Right hindlimb (tissue), 1 donor: ENCODE measurements at regions not wholly inside any gene's neighbourhood (a gene's known extent, or its start where the extent isn't known, plus 50 kb on each side); places are given as distances from the start of the nearest gene placed in this dataset.

Source experiments
- DNase-seq: peaks from one replicate; pipeline ENCODE4 v3.0.0-alpha.2; 2018

DNA sequence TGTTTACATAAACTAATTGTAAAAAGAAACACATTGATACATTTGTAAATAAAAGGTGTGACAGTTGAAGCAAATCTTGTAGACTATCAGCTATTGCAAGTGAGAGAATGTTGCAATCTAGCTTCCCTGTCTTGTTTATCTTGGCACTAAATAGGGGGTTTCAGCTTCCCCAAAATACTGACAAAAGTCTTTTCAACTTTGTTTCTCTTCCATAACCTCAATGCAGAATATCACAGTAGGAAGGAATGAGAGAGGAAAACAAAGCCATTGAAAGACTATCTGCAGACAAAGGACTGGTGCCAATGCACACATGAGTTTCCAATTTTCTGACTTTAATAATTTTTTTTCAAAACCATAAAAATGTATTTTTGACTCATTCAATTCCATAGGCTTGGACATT is 886.2 kb upstream of the MGAT4C start:
- no peak for DNase-seq

DNA sequence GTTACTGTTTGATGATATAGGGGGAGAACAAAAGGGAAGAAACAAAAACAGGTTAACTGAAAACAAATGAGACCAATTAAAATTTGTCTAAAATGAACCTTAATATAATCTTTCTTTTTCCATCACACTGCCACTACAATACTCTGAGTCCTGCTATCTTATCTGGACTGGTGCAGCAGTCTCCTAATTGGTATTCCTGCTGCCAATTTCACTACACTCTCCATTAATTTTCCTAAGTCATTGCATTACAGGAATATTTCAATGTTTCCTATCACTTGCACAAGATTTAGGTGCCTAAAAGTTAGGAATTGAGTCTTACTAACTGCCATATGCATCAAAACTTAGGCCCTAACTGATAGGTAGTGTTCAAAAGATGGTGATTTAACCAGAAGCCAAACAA is 884.9 kb upstream of the MGAT4C start:
- DNase-seq = no peak

DNA sequence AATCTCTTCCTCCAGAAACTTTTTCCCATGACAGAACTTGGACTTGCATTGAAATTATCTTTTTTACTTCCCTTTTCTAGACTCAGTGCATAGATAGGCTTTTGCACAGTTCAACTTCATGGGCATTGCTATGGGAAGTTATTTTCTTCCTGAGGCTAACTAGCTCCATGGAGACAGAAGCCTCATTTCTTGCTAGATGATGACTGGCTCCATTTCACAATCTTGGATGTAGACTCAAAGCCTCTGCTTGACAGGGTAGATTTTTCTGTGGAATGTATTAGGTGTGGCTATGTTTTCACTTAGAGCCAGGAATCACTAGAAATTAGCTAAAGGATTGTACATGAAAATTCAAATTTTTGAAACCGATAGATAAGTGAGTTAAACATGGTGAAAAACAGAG is 884.1 kb upstream of the MGAT4C start:
- DNase-seq = no peak

DNA sequence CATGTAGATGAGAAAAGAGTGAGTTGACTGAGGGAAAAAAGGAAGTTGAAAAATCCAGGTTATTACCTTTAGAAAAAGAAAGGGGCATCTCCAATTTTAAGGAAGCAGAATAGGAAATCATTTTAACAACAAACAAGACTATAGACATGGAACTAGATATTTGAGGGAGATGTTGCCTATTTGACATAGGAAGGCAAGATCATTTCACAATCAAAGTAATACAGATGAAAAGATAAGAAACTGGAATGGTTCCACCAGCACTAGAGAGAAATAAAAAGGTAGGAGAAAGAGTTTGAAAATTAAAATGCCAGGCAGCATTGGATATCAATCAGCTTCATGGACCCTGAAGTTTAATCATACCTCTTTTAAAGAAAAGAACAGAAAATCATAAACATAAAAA is 881.0 kb upstream of the MGAT4C start:
- no peak for DNase-seq

DNA sequence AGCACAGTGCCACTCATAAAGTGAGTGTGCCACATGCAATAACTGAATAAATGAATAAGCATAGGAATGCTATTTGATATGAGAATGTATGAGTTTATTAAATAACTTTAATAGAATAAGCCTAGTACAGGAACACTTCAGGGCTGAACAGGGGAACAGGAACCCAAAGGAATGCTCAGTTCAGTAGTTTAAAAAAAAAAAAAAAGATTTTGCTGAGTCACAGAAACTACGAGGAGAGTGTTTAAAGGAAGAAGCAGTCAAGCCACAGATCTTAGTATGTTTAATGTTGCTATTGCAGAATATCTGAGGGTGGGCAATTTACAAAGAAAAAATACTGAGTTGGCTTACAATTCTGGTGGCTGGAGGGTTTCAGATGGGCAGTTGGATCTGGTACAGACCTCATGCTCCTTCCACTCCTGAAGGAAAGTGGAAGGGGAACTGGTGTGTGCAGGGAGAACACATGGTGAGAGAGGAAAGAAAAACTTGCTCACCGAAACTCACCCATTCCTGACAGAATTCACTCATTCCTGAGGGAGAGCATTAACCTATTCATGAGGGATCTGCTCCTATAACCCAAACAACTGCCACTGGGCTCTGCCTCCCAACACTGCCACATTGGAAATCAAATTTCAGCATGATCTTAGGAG is 880.3 kb upstream of the MGAT4C start:
- no peak for DNase-seq

DNA sequence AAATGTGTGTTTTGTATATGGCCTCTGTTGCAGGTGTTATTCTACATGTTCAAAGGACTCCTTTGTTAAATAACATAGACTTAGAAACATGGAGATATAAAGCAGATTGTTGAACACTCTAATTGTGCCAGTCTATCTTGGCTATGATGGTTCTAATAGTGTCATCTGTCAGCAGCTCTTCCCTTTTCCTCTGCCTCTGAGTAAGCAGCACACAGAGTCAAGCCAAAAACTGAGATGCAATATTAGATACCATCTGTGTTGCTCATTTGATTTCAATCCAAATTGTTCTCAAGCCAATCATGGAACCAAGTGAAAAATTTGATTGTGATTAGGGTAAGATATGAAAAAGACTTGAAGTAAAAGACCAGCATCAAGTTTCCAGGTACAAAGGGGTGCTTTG is 871.1 kb upstream of the MGAT4C start:
- DNase-seq = no peak

DNA sequence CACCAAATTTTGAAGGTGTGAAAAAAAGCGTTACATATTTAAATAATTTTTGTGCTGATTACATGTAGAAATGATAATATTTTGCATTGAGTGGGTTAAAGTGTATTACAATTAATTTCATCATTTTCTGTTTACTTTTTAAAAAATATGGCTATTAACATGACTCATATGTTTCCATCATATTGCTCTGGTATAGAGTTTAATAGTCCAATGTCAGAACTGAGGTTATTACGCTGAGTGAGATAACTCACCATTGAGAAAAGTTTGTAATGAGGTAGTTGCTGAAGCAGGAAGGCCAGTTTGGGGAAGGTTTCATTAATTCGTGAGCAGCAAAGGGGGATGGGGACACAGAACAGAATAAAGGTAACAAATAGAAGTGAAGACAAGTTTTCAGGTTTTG is 865.7 kb upstream of the MGAT4C start:
- DNase-seq = no peak

DNA sequence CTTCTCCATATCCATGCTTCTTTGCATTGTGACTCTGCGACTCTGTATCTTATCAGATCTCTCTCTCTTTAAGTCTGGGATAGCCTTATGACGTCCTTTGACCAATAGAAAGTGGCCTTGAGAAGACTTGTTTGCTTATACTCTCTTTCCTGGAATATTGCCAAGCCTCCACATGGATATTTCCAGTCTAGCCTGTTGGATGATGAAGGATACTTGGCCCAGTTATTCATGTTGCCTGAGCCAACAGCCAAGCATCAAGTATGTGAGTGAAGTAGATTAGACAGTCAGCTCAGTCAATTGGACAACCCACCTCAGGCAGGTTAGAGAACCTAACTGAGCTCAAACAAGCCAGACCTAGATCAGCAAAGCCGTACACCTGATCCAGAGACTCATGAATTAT is 864.2 kb upstream of the MGAT4C start:
- no peak for DNase-seq

DNA sequence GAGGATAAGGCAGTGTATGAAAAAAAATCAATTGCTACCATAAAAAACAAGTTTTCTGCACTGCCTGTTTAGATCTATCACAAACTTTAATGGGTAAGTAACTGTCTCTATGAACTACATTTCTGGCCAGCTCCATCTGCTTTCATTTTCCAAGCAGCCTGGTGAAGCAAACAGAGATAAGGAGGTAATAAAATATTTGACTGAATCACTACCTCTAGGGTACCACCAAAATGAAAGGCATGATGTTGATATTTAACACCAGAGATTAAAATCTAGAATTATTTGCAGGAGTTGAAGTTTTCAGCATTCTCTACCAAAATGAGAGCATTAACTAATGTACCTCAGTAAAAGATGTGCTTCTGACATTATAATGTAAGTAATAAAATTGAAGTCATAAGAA is 863.5 kb upstream of the MGAT4C start:
- DNase-seq = no peak

DNA sequence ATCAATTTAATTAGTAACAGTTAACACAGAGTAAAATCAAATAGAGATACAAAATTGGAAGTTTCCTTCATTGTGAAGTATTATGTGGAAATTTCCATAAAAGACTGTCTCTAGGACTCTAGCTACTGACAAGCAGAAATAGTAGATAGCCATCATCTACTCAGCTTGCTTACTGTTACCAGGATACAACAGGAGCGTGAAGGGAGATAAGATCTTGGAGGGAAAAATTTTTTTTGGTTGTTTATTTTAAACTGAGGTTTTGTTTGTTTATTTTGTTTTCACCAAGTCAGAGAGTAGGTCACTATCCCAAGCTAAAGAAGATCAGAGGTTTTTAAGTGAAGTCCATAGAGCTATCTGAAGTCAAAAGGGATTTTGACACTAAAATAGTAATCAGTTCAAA is 861.3 kb upstream of the MGAT4C start:
- no peak for DNase-seq

DNA sequence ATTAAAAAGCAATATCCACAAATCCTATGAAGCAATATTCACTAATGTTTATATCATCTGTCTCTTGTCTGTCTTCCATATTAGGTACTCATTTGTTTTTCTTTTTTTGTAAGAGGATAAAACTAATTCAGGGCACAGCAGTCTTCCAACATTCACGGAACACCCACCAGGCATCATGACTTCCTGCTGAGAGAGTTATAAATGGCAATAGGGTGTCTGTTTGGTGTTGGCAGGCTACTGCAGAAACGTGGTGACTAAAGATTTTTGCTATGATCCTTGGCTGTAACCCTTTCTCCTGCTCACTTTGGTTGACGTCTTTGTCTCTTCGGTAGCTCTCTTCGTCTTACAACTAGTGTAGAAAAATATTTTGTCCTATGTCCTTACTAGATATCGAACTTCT is 860.6 kb upstream of the MGAT4C start:
- DNase-seq = no peak

DNA sequence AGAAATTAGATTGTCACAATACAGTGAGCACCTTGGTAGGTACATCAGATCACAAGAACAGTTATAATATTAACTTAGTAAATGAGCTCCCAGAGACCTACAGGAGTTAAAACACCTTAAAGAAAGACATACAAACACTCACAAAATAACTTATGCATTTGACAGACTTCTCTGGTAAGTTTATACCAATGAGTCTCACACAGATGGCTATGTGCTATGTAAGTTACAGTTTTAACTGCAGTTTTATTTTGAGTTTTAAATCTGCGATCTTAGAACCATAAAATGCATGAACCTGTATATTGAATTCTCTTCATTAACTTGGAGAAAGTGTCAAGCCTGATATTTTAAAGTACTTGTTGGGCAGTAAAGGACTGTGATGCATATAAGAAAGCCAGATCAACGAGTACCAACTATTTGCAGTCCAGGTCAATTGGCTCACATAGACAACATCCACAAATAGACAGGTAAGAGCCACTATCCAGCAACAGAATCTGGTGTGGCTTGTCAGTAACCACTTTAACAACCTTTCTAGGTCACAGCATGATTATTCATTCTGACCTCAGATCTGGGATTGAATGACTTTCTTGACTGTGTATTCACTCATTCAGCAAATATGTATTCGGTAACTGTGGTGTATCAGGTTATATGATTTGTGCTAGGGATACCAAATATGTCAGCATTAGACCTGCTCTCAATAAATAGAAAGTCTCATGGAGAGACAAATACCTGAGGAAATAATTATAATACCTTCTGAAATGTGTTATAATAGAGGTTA is 856.6 kb upstream of the MGAT4C start:
- DNase-seq = no peak

DNA sequence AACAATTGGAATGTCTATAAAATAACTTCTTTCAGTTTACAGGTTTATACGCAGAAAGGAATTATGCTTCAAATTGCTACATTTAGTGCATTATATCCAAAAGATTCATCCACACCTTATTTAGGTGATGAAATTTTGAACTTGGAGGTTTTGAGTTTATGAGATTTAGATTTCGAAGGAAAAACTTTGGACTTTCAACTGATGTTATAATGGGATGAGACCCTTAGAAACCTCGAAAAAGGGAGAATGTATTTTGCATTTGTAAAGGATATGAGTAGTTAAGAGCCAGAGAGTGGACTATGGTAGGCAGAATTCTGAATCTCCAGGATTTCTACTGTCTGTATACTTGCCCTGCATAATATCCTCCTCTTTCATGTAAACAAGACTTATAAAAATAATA is 851.6 kb upstream of the MGAT4C start:
- DNase-seq = no peak

DNA sequence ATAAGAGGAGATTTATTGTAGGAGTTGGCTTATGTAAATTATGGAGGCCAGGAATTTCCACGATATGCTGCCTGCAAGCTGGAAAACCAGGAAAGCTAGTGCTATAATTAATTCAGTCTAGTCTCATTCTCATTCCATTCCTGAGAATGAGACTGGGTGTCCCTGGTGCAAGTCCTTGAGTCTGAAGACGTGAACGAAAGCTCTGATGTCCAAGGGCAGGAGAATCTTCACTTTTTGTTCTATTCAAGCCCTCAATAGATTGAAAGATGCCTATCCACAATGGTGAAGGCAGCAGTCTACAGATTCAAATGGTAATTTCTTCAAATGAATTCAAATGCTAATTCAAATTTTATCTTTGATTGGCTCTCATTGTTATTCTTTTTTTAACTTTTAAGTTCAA is 851.1 kb upstream of the MGAT4C start:
- DNase-seq = no peak

DNA sequence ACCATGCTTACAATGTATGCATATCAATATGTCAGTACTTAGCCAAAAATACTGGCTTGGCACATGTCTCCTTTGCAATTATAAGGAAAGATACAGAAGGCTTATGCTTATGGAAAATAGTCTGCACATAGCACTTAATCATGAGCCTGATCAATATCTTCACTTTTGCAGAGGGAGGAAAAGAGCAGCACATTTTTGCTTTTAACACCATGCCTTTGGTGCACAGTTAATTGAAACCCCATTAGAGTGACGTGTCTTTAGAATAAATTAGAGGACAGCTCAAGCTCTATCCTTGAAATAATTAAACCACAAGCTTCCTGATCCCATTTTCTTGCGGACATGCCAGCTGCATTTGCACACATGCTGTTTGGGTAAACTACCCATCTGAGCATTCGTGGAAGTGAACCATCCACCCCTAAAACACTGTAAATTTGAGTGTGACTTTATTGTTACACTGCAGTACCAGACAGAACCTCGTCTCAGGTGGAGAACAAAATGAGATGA is 839.9 kb upstream of the MGAT4C start:
- no peak for DNase-seq

DNA sequence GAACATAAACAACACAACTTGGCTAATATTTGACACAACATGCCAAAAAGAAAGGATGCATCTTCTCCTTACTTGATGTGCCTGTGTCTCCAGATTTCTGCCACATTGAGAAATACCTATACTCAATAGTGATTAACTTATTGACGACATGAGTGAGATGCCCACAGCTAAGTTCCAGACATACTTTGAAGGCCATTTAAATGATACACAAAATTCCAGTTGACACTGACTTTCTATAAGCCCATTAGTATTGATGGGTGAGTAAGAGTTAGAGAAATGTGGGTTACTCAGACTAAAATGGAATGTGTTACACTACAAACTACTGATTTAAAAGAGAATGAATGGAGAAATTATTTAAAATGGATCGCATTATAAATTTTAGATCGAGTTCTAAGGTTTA is 838.2 kb upstream of the MGAT4C start:
- DNase-seq = no peak

DNA sequence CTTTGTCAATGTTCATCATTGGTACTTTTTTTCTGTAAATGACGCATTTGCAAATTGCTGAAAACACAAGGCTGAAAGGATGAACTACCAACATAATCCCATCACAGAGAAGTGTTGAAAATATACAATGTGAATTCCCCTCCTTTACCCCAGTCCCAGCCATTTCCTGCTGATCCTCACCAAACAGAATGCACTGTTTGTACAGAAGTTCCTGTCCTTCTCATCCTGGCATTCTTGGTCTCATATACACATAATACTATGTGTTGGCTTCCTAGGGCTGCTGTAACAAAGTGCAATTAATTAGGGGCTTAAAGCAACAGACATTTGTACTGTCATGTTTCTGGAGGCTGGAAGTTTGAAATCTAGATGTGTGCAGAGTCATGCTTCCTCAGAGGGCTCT is 836.2 kb upstream of the MGAT4C start:
- DNase-seq = no peak

DNA sequence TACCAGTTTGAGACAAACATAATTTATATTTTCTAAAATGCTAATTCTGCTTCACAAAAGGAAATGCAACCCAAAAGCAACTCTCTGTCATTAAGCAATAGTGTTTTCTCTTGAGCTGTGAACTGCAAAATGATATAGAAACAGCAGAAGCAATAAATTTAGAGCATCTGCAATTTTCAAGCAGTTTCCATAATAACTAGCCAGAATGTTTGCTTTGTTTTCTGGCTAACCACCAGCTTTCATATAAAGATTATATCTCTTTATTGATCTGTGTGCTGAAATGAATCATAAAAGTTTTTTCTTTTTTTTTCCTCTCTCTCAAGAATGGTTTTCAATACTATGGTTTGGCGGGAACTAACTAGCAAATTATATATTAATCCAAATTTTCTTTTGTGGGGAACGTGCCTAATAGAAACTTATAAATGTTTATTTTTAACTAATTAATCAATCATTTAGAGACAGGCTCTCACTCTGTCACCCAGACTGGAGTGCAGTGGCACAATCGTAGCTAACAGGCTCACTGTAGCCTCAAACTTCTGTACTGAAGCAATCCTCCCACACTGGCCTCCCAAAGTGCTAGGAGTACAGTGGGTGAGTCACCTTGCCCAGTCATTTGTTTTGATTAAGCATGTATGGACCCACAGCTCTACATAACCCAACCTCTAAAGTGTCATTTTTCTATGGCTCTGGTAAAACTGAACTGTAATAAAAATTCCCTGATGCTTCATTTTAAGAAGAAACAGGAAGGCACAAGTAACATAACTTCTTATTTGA is 830.1 kb upstream of the MGAT4C start:
- DNase-seq = no peak

DNA sequence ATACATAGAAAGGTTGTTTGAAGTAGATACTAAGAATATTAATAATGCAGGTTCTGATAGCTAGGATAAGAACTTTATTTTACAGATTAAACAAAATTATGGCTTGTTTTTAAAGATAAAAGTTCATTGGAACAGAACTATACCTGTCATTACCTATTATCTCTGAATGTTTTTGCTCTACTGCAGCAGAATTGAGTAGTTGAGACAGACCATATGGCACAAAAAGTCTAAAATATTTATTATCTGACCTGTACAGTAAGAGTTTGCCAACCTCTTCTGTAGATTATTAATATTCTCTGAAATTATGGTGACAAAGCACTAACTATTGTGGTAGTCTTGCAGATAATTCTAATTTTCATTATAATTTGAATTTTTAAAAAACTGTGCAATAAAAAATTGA is 829.1 kb upstream of the MGAT4C start:
- DNase-seq = no peak

DNA sequence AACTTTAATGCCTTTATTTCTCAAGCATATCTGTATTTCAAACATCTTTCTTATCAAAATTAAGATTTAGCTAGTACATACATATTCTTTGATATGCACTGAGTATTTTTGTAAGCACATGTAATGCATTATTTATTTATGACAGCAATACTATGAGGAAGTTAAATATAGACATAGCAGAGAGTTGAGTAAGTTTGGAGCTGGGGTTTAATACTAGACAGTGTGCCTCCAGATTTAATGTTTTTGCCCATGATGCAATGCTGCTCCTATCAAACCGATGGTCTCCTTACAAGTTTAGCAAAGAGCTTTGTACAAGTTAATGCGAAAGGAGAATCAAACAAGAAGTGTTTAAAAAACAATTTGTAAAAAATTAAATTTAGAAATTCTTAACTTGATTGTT is 826.6 kb upstream of the MGAT4C start:
- DNase-seq = no peak

DNA sequence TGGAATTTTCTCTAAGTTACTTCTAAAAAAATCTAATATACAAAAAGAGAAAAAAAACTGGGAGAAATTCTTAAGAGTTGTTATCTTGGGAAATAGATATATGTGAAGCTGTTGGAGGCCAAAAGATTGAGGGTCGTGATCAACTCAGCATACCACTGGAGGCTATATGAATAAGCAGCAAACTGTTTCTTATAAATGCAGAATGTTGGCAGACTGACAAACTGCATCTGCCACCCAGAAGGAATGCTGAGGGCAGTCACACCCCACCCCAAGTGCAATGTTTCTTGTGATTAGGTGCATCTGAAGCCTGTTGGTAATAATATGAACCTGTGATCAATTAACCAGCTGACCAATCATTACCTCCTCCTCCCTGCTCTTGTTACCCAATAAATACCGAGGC is 818.6 kb upstream of the MGAT4C start:
- DNase-seq = no peak

DNA sequence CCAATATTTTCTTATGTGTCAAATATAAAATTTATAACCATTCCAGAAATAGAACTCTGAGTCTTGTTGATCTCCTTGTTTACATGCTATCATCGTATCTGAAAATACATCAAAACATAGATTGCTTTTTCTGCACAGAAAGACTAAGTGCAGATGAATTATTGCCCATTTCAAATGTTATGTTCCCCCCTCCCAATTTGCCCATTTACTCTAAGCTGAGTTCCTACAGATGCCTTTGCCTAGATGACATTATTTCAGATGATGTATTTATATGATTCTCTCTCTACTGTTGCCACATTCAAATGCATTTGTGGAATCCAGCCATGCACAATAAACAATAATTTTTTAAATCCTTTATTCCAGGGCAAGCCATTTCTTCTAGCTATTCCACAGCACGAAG is 810.1 kb upstream of the MGAT4C start:
- no peak for DNase-seq

DNA sequence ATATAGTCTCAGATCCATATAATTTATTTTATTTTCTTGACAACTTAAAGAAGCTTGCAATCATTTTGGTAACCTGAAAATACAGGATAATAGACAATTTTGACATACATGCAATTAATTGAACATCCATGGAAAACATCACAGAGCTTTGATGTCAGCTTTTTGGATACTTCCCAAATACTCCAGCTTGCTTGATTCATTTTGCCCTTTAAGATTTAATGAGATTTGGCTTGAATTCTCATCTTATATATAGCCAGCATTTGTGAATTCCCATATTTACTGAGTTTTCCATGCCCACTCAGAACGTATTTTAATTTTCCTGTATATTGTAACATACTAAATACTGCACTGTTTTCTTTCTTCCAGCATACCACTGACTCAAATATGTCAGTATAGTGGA is 803.0 kb upstream of the MGAT4C start:
- no peak for DNase-seq

DNA sequence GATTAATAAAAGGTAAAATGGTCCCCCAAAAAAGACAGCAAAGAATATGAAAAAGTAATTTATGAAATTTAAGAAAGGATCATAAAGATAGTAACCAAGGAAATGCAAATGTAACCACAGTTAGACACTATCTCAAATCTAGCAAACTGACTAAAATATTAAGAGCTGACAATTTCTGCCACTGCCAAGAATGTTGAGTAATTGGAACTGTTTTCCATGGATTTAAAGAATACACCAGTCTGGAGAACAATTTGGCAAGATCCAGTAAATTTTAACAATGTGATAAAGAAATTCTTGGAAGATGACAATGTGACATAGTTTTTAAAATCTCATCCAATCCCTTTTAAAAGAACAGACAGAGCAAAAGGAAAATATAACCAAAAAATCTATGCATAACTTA is 798.0 kb upstream of the MGAT4C start:
- no peak for DNase-seq
